ENCODE measurements at regions not wholly inside any gene's neighbourhood (a gene's known extent, or its start where the extent isn't known, plus 50 kb on each side); places are given as distances from the start of the nearest gene placed in this dataset.

GRCh38 chrX:118249146-118249545 lies 96.8 kb upstream of the WDR44 start:
- Histone ChIP-seq H3K9me3 (ENCODE audit: insufficient read depth, low read length) (no peaks in the 10 kb centered on the region), H4K20me1 (ENCODE audit: insufficient read depth, low read length) (no peaks in the 10 kb centered on the region), H3K4me2 (ENCODE audit: low read length) (no peak overlapping the region), H3K36me3 (replicated peaks; ENCODE audit: low read depth, low read length) (no peaks in the 10 kb centered on the region), H3K9ac (ENCODE audit: low read length) (no peak overlapping the region), H3K4me3 (ENCODE audit: low read length) (no peak overlapping the region), H3K79me2 (ENCODE audit: low read length) (no peaks in the 10 kb centered on the region), H2AFZ (ENCODE audit: low read depth, low read length) (no peak overlapping the region), H3K27ac (ENCODE audit: low read length) (no peak overlapping the region), H3K27me3 (ENCODE audit: low read depth, low read length) (no peaks in the 10 kb centered on the region), H3K4me1 (ENCODE audit: low read length) (no peaks in the 10 kb centered on the region)
- no peak for TF ChIP-seq EZH2phosphoT487 (IDR thresholded peaks at IDR 0.05; ENCODE audit: low read depth)
- no peak for TF ChIP-seq CTCF (IDR thresholded peaks at IDR 0.05; ENCODE audit: low read depth, low read length)

- Histone ChIP-seq H3K4me3 (ENCODE audit: low read length) (no peak overlapping the region), H3K27ac (ENCODE audit: low read length) (no peak overlapping the region), H3K4me1 (ENCODE audit: low read length) (no peaks in the 10 kb centered on the region), H3K27me3 (ENCODE audit: low read depth, low read length) (no peaks in the 10 kb centered on the region), H2AFZ (ENCODE audit: low read depth, low read length) (no peak overlapping the region), H4K20me1 (ENCODE audit: insufficient read depth, low read length) (no peaks in the 10 kb centered on the region), H3K36me3 (replicated peaks; ENCODE audit: low read depth, low read length) (no peaks in the 10 kb centered on the region), H3K9ac (ENCODE audit: low read length) (no peak overlapping the region), H3K4me2 (ENCODE audit: low read length) (no peak overlapping the region), H3K9me3 (ENCODE audit: insufficient read depth, low read length) (no peaks in the 10 kb centered on the region), H3K79me2 (ENCODE audit: low read length) (no peaks in the 10 kb centered on the region)
- no peak for TF ChIP-seq CTCF (IDR thresholded peaks at IDR 0.05; ENCODE audit: low read depth, low read length)
Observed at GRCh38 chrX:118250445-118250844, 95.5 kb upstream of the WDR44 start.

DNA sequence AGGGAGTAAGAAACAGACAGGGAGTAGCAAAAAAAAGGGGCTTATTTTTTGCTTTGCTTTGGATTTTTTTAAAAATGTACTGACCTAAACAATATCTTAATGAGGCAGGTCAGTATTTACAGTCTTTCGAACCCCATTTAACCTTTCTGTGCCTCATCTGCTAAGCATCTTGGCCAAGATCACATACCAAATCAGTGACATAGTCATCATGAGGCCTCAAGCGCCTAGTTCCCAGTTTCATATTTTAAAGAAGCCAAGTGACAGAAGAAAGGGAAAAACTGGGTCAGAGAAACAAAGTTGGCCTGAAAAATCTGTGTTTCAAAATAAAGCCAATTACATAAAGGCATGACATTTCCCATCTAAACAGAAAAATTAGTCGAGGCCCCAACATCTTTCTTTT lies 94.6 kb upstream of the WDR44 start:
- Histone ChIP-seq H3K9me3 (ENCODE audit: insufficient read depth, low read length) (no peaks in the 10 kb centered on the region), H2AFZ (ENCODE audit: low read depth, low read length) (no peak overlapping the region), H3K27me3 (ENCODE audit: low read depth, low read length) (no peaks in the 10 kb centered on the region), H3K36me3 (replicated peaks; ENCODE audit: low read depth, low read length) (no peaks in the 10 kb centered on the region), H3K27ac (ENCODE audit: low read length) (no peak overlapping the region), H4K20me1 (ENCODE audit: insufficient read depth, low read length) (no peaks in the 10 kb centered on the region), H3K4me1 (ENCODE audit: low read length) (no peaks in the 10 kb centered on the region), H3K4me3 (ENCODE audit: low read length) (no peak overlapping the region), H3K4me2 (ENCODE audit: low read length) (no peak overlapping the region), H3K9ac (ENCODE audit: low read length) (no peak overlapping the region), H3K79me2 (ENCODE audit: low read length) (no peaks in the 10 kb centered on the region)
- TF ChIP-seq EZH2phosphoT487 (IDR thresholded peaks at IDR 0.05; ENCODE audit: low read depth), result no peak
- no peak for TF ChIP-seq CTCF (IDR thresholded peaks at IDR 0.05; ENCODE audit: low read depth, low read length)

- H3K4me2 ChIP-seq (ENCODE audit: low read length), result no peak overlapping the region
- no peaks in the 10 kb centered on the region for H3K9me3 ChIP-seq (ENCODE audit: insufficient read depth, low read length)
- no peak overlapping the region for H3K27ac ChIP-seq (ENCODE audit: low read length)
- no peaks in the 10 kb centered on the region for H3K27me3 ChIP-seq (ENCODE audit: low read depth, low read length)
- no peak overlapping the region for H3K9ac ChIP-seq (ENCODE audit: low read length)
- H3K36me3 ChIP-seq (replicated peaks; ENCODE audit: low read depth, low read length), result no peaks in the 10 kb centered on the region
- TF ChIP-seq CTCF (IDR thresholded peaks at IDR 0.05; ENCODE audit: low read depth, low read length) (no peak), EZH2phosphoT487 (IDR thresholded peaks at IDR 0.05; ENCODE audit: low read depth) (no peak)
- no peak overlapping the region for H2AFZ ChIP-seq (ENCODE audit: low read depth, low read length)
- H3K79me2 ChIP-seq (ENCODE audit: low read length), result no peaks in the 10 kb centered on the region
- H4K20me1 ChIP-seq (ENCODE audit: insufficient read depth, low read length), result no peaks in the 10 kb centered on the region
- H3K4me3 ChIP-seq (ENCODE audit: low read length), result no peak overlapping the region
- H3K4me1 ChIP-seq (ENCODE audit: low read length), result no peaks in the 10 kb centered on the region
Observed at GRCh38 chrX:118252967-118253366, 92.9 kb upstream of the WDR44 start.
